WERI-Rb-1 (cell line): ENCODE measurements at regions not wholly inside any gene's neighbourhood (a gene's known extent, or its start where the extent isn't known, plus 50 kb on each side); places are given as distances from the start of the nearest gene placed in this dataset.

Source experiments
- DNase-seq: peaks from one replicate; pipeline ENCODE4 v3.0.0-alpha.2; 2020
- H3K27ac ChIP-seq: fragments of 250-450 bp; sonication (Bioruptor Pico); 2 replicates; pipeline ENCODE4 v1.5.1; 2020; ENCODE audit warnings: mild to moderate bottlenecking, moderate library complexity
- H3K27me3 ChIP-seq: fragments of 250-450 bp; sonication (Bioruptor Pico); 2 replicates; pipeline ENCODE4 v1.5.1; 2021; ENCODE audit warnings: mild to moderate bottlenecking, low read depth, moderate library complexity; ENCODE audit not compliant: insufficient read depth, severe bottlenecking
- H3K36me3 ChIP-seq: fragments of 250-450 bp; sonication (Bioruptor Pico); 2 replicates; pipeline ENCODE4 v1.5.1; 2020; ENCODE audit warnings: mild to moderate bottlenecking, moderate library complexity
- H3K4me3 ChIP-seq: 2 replicates; pipeline ENCODE4 v1.5.1; 2011; ENCODE audit warnings: low read depth, mild to moderate bottlenecking, control low read depth, low read length
- H3K9me3 ChIP-seq: fragments of 250-450 bp; sonication (Bioruptor Pico); 2 replicates; pipeline ENCODE4 v1.5.1; 2021; ENCODE audit warnings: mild to moderate bottlenecking, moderate library complexity; ENCODE audit not compliant: severe bottlenecking
- CTCF ChIP-seq: IDR thresholded peaks from 2 replicates; pipeline ENCODE4 v1.5.1; 2011; ENCODE audit warnings: low read depth, mild to moderate bottlenecking, control low read depth, inconsistent platforms, low read length

- H3K27ac ChIP-seq, result no peak overlapping the region
- TF ChIP-seq CTCF, result no peak
- no peaks in the 10 kb centered on the region for H3K9me3 ChIP-seq
- no peaks in the 10 kb centered on the region for H3K36me3 ChIP-seq
- DNase-seq, result no peak
- no peaks in the 10 kb centered on the region for H3K27me3 ChIP-seq
- no peak overlapping the region for H3K4me3 ChIP-seq
Measured at GRCh38 chr2:166545473-166545872, 51.4 kb upstream of the SCN7A start.
